SHP77 (cell line): ENCODE measurements at regions not wholly inside any gene's neighbourhood (a gene's known extent, or its start where the extent isn't known, plus 50 kb on each side); places are given as distances from the start of the nearest gene placed in this dataset.
"Not testable (repeated sequence)": the region's sequence is repeated elsewhere in the genome, so short reads cannot be mapped to it uniquely, and the experiment has no call there.

Experiments
- DNase-seq, 2 experiments: peaks; one replicate each; lab custom pipeline; 2025; lab: John Stamatoyannopoulos, UW

- DNase-seq: no peak
Observed at GRCh38 chr2:7145707-7146106, 228.5 kb downstream of the RNF144A start.

GRCh38 chr2:7146151-7146550, 228.9 kb downstream of the RNF144A start:
- DNase-seq: no peak

GRCh38 chr2:7154656-7155055, 237.4 kb downstream of the RNF144A start:
- DNase-seq: peak; percentile 8 to 11

- no peak for DNase-seq
Observed at GRCh38 chr2:7161501-7161900, 244.3 kb downstream of the RNF144A start.

- DNase-seq: no peak
Observed at GRCh38 chr2:7165736-7166135, 248.5 kb downstream of the RNF144A start.

- no peak for DNase-seq
Observed at GRCh38 chr2:7167801-7168411, 250.7 kb downstream of the RNF144A start.

GRCh38 chr2:7169593-7169992, 252.4 kb downstream of the RNF144A start:
- no peak for DNase-seq

- DNase-seq: not testable (repeated sequence)
Observed at GRCh38 chr2:7178996-7179395, 261.8 kb downstream of the RNF144A start.

- DNase-seq: no peak
Observed at GRCh38 chr2:7180638-7181370, 263.6 kb downstream of the RNF144A start.

- no peak for DNase-seq
Observed at GRCh38 chr2:7182525-7182924, 265.3 kb downstream of the RNF144A start.

GRCh38 chr2:7189106-7189505, 271.9 kb downstream of the RNF144A start:
- no peak for DNase-seq

- DNase-seq: no peak
Observed at GRCh38 chr2:7190587-7191324, 273.5 kb downstream of the RNF144A start.

GRCh38 chr2:7191932-7192331, 274.7 kb downstream of the RNF144A start:
- no peak for DNase-seq

GRCh38 chr2:7193457-7193856, 276.2 kb downstream of the RNF144A start:
- no peak for DNase-seq

GRCh38 chr2:7194950-7195349, 277.7 kb downstream of the RNF144A start:
- DNase-seq: no peak

GRCh38 chr2:7196883-7197282, 279.7 kb downstream of the RNF144A start:
- no peak for DNase-seq

GRCh38 chr2:7201851-7202250, 284.6 kb downstream of the RNF144A start:
- DNase-seq: no peak

- peak; percentile 69 to 71 for DNase-seq
Observed at GRCh38 chr2:7203056-7203467, 285.9 kb downstream of the RNF144A start.

- DNase-seq: no peak
Observed at GRCh38 chr2:7205151-7205830, 288.1 kb downstream of the RNF144A start.

- no peak for DNase-seq
Observed at GRCh38 chr2:7206111-7206810, 289.0 kb downstream of the RNF144A start.

- DNase-seq: no peak
Observed at GRCh38 chr2:7207631-7208030, 290.4 kb downstream of the RNF144A start.
